K562 (cell line): ENCODE measurements at regions not wholly inside any gene's neighbourhood (a gene's known extent, or its start where the extent isn't known, plus 50 kb on each side); places are given as distances from the start of the nearest gene placed in this dataset.

ENCODE experiments used
- ATAC-seq: fragments of 200-7000 bp; cut with Tn5 transposase; 3 replicates; pipeline ENCODE4 v1.9.1; 2020; ENCODE audit warnings: moderate library complexity
- BruUV-seq: library from RNA; stranded (reverse); fragments of 400-500 nt; replicated peaks from 2 replicates; lab custom pipeline; 2021; lab: Mats Ljungman, UMichigan
- CTCF ChIA-PET: fragments of 300-600 bp; formaldehyde crosslinking; extraction: SDS; loops from one replicate; lab custom pipeline; 2021; ENCODE audit warnings: low intra/inter-chr PET ratio; lab: Yijun Ruan, JAX
- POLR2A ChIA-PET: fragments of 300-600, 350-650 bp; sonication (Branson Sonifier 250); formaldehyde crosslinking; extraction: SDS; loops from one replicate; lab custom pipeline; 2021; ENCODE audit warnings: antibody characterized with exemption, inconsistent platforms; lab: Yijun Ruan, JAX
- DNase-seq, 4 experiments: peaks; one replicate each; pipeline versions ENCODE4 v3.0.0 to v3.0.0-alpha.2; 2011 to 2018; ENCODE audit warnings: low spot score in 3 of 4, mixed read lengths in 3 of 4; ENCODE audit errors: extremely low read depth in 1 of 4
- FAIRE-seq: peaks from 2 replicates; lab custom pipeline; 2011; peaks lifted over from hg19 to GRCh38; lab: Jason Lieb, UNC
- H2AFZ ChIP-seq: 2 replicates; pipeline ENCODE4 v1.6.0; 2011; ENCODE audit warnings: low read depth, low read length, control low read depth, inconsistent platforms
- H3K27ac ChIP-seq: fragments of 200-600 bp; 3 replicates; pipeline ENCODE4 v1.8.0; 2011; ENCODE audit warnings: low read depth, mild to moderate bottlenecking, control low read depth, inconsistent platforms, low read length, moderate library complexity, mixed read lengths; ENCODE audit errors: extremely low read depth
- H3K27me3 ChIP-seq, 2 experiments: fragments of 300-600 bp in 1 of 2; 2 replicates in 1 of 2; 3 replicates in 1 of 2; pipeline versions ENCODE4 v1.6.0 to v1.8.0; 2011; ENCODE audit warnings: inconsistent platforms in 2 of 2, low read length in 2 of 2, mild to moderate bottlenecking in 1 of 2, mixed read lengths in 1 of 2, moderate library complexity in 1 of 2; ENCODE audit not compliant: control insufficient read depth in 2 of 2, insufficient read depth in 2 of 2
- H3K36me3 ChIP-seq: fragments of 300-600 bp; 3 replicates; pipeline ENCODE4 v1.8.0; 2011; ENCODE audit warnings: mild to moderate bottlenecking, low read length, inconsistent platforms; ENCODE audit not compliant: control insufficient read depth, insufficient read depth
- H3K4me1 ChIP-seq, 2 experiments: fragments of 200-600 bp in 1 of 2; replicated peaks in 1 of 2; 2 replicates in 1 of 2; 3 replicates in 1 of 2; pipeline versions ENCODE4 v1.5.1 to v1.8.0; 2011; ENCODE audit warnings: inconsistent platforms in 2 of 2, low read length in 2 of 2, mild to moderate bottlenecking in 1 of 2, mixed read lengths in 1 of 2, moderate library complexity in 1 of 2; ENCODE audit not compliant: control insufficient read depth in 2 of 2, insufficient read depth in 2 of 2
- H3K4me2 ChIP-seq: 2 replicates; pipeline ENCODE4 v1.6.1; 2011; ENCODE audit warnings: low read length, control low read depth, inconsistent platforms, mixed read lengths; ENCODE audit not compliant: insufficient read depth
- H3K4me3 ChIP-seq: fragments of 200-600 bp; sonication (generic), shearing (Covaris generic); 2 replicates; pipeline ENCODE4 v1.5.1; 2016; ENCODE audit warnings: control low read depth, inconsistent platforms
- H3K79me2 ChIP-seq: fragments of 200-600 bp; 3 replicates; pipeline ENCODE4 v1.8.0; 2011; ENCODE audit warnings: low read length, inconsistent platforms; ENCODE audit not compliant: control insufficient read depth, insufficient read depth
- H3K9ac ChIP-seq, 2 experiments: 2 replicates each; pipeline versions ENCODE4 v1.6.0 to v1.6.1; 2011; ENCODE audit warnings: low read depth in 2 of 2, low read length in 2 of 2, control low read depth in 1 of 2, inconsistent platforms in 1 of 2, mild to moderate bottlenecking in 1 of 2, mixed read lengths in 1 of 2; ENCODE audit not compliant: insufficient read depth in 1 of 2
- H3K9me1 ChIP-seq: one replicate; pipeline ENCODE4 v1.6.0; 2011; ENCODE audit warnings: inconsistent platforms, mild to moderate bottlenecking, low read length, moderate library complexity; ENCODE audit not compliant: control insufficient read depth, insufficient read depth
- H3K9me3 ChIP-seq: replicated peaks from 2 replicates; pipeline ENCODE4 v1.5.1; 2011; ENCODE audit warnings: low read depth, low read length, inconsistent platforms; ENCODE audit not compliant: control insufficient read depth, insufficient read depth
- H4K20me1 ChIP-seq: replicated peaks from 2 replicates; pipeline ENCODE4 v1.6.1; 2011; ENCODE audit warnings: low read length, inconsistent platforms, mixed read lengths; ENCODE audit not compliant: control insufficient read depth, insufficient read depth
- ERF ChIP-seq: fragments of 450-650 bp; formaldehyde crosslinking; IDR thresholded peaks from 2 replicates; pipeline ENCODE4 v1.4.0; 2020; ENCODE audit warnings: mild to moderate bottlenecking, mixed read lengths
- HOXB6 ChIP-seq: fragments of 250-450 bp; sonication (Bioruptor Pico); IDR thresholded peaks from 2 replicates; pipeline ENCODE4 v1.5.1; 2022; ENCODE audit warnings: mild to moderate bottlenecking, borderline replicate concordance
- ILF3 ChIP-seq: fragments of 450-650 bp; IDR thresholded peaks from 2 replicates; pipeline ENCODE4 v1.6.1; 2018; ENCODE audit warnings: antibody characterized with exemption, mild to moderate bottlenecking, moderate library complexity, borderline replicate concordance
- KHSRP ChIP-seq: fragments of 450-650 bp; IDR thresholded peaks from 2 replicates; pipeline ENCODE4 v1.6.1; 2017
- LEF1 ChIP-seq: fragments of 450-650 bp; IDR thresholded peaks from 2 replicates; pipeline ENCODE4 v1.6.1; 2016; ENCODE audit warnings: mild to moderate bottlenecking
- PHF21A ChIP-seq: fragments of 450-650 bp; IDR thresholded peaks from 2 replicates; pipeline ENCODE4 v1.6.1; 2017; ENCODE audit warnings: low read depth, borderline replicate concordance
- PRDM10 ChIP-seq: fragments of 450-650 bp; IDR thresholded peaks from 2 replicates; pipeline ENCODE4 v1.6.1; 2018; ENCODE audit not compliant: partially characterized antibody
- RBBP5 ChIP-seq: fragments of 200-600 bp; sonication (generic); IDR thresholded peaks from 2 replicates; pipeline ENCODE4 v1.6.1; 2012; ENCODE audit warnings: borderline replicate concordance, mild to moderate bottlenecking, low read length, control low read depth, inconsistent platforms; ENCODE audit not compliant: insufficient read depth, poor library complexity, severe bottlenecking
- RNF219 ChIP-seq: fragments of 250-450 bp; sonication (Bioruptor Pico); IDR thresholded peaks from 2 replicates; pipeline ENCODE4 v1.5.0; 2022; ENCODE audit warnings: mild to moderate bottlenecking
- SRF ChIP-seq, 2 experiments: fragments of 250-450, 450-650 bp in 1 of 2; sonication (Bioruptor Pico) in 1 of 2; sonication (generic) in 1 of 2; formaldehyde crosslinking; IDR thresholded peaks; 2 replicates each; pipeline versions ENCODE4 v1.5.0 to v1.5.1; 2020 to 2022; ENCODE audit warnings: mild to moderate bottlenecking in 1 of 2, missing genetic modification reagents in 1 of 2
- XRCC5 ChIP-seq: fragments of 200-400 bp; formaldehyde crosslinking; IDR thresholded peaks from 2 replicates; pipeline ENCODE4 v1.6.1; 2017; ENCODE audit warnings: low read depth, mild to moderate bottlenecking, low read length
- WGBS: fragments of 100-300 bp; shearing (Covaris generic); methylation state at CpG from one replicate; pipeline ENCODE4 v1.1.6; 2016; ENCODE audit warnings: low coverage, mixed read lengths; ENCODE audit not compliant: insufficient coverage; ENCODE audit errors: missing lambda C conversion rate; 5-methylcytosine and 5-hydroxymethylcytosine counted together
- in situ Hi-C: fragments of 300-500 bp; cut with MboI; formaldehyde crosslinking; loops from 4 replicates; pipeline ENCODE4 v1.15.0; 2018; ENCODE audit warnings: inconsistent platforms, mixed read lengths
- intact Hi-C: fragments of 100-400 bp; cut with micrococcal nuclease; formaldehyde crosslinking; loops from 2 replicates; pipeline ENCODE4 v1.14.2; 2022

GRCh38 chr1:87505391-87505983 is 176.8 kb downstream of the LMO4 start:
- H3K9me3 ChIP-seq: no peaks in the 10 kb centered on the region
- H3K27me3 ChIP-seq: no peaks in the 10 kb centered on the region
- H3K4me1 ChIP-seq: no peaks in the 10 kb centered on the region
- FAIRE-seq (no peak), DNase-seq (no peak), ATAC-seq (no peak)
- no peak overlapping the region for H2AFZ ChIP-seq
- H3K79me2 ChIP-seq: no peaks in the 10 kb centered on the region
- CTCF ChIA-PET: no interaction called here
- no peaks in the 10 kb centered on the region for H3K9me1 ChIP-seq
- H4K20me1 ChIP-seq: no peaks in the 10 kb centered on the region
- no peaks in the 10 kb centered on the region for H3K36me3 ChIP-seq
- H3K9ac ChIP-seq: no peak overlapping the region
- H3K4me2 ChIP-seq: no peak overlapping the region
- H3K4me3 ChIP-seq: no peak overlapping the region
- no TSS peak for BruUV-seq
- intact Hi-C loops: no loop called here
- no peak for TF ChIP-seq ILF3
- no peak for TF ChIP-seq XRCC5
- no peak for TF ChIP-seq HOXB6 (CRISPR knock-in tag)
- no peak for TF ChIP-seq PHF21A
- TF ChIP-seq, all 486 proteins: peak for 0
- H3K27ac ChIP-seq: no peak overlapping the region
- POLR2A ChIA-PET: no interaction called here
- 2% methylated on average over 9 of the region's 9 CpGs for WGBS
- in situ Hi-C loops: no loop called here

- Histone ChIP-seq H3K27me3 (no peaks in the 10 kb centered on the region), H3K9me3 (no peaks in the 10 kb centered on the region), H3K9me1 (no peaks in the 10 kb centered on the region), H3K4me1 (no peaks in the 10 kb centered on the region; a peak in 1 of 5 replicates), H3K79me2 (no peaks in the 10 kb centered on the region), H3K36me3 (no peaks in the 10 kb centered on the region), H3K9ac (no peak overlapping the region), H3K27ac (no peak overlapping the region), H2AFZ (no peak overlapping the region), H3K4me2 (no peak overlapping the region), H3K4me3 (no peak overlapping the region), H4K20me1 (no peaks in the 10 kb centered on the region)
- FAIRE-seq (no peak), DNase-seq (no peak), ATAC-seq (no peak)
- no TSS peak for BruUV-seq
- POLR2A ChIA-PET: no interaction called here
- WGBS: 0% methylated on average over 7 of the region's 8 CpGs
- intact Hi-C loops: no loop called here
- CTCF ChIA-PET: no interaction called here
- in situ Hi-C loops: no loop called here
- no peak for TF ChIP-seq RBBP5
- TF ChIP-seq PRDM10: no peak
- TF ChIP-seq KHSRP: no peak
- no peak for TF ChIP-seq ERF (CRISPR knock-in tag)
- no peak for TF ChIP-seq LEF1
- no peak for TF ChIP-seq SRF (CRISPR knock-in tag; IDR thresholded peaks at IDR 0.05)
- no peak for TF ChIP-seq RNF219 (CRISPR knock-in tag)
These were observed 177.5 kb downstream of the LMO4 start for GRCh38 chr1:87506147-87506546.
